ENCODE measurements at regions not wholly inside any gene's neighbourhood (a gene's known extent, or its start where the extent isn't known, plus 50 kb on each side); places are given as distances from the start of the nearest gene placed in this dataset.

DNA sequence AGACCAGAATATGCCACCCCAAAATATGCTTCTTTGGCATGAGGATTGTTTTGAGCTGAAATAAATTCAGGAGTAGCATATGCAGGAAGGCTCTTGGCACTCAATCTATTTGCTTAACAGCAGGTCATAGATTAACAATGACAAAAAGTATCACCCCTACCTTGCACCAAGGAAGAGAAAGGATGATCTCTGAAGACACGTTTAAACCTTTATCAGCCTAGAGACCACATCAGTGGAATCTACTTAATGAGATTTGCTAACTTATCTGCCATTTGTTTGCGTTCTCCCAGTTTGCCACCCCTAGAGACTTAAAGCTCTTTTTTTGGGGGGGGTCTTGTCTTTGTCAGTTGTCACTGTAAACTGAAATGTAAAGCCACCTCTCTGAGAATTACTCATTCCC lies 1278.7 kb upstream of the USP15 start:
- H3K27me3 ChIP-seq (ENCODE audit: insufficient read depth, low read depth): no peaks in the 10 kb centered on the region
- no peak overlapping the region for H3K27ac ChIP-seq
- H3K4me1 ChIP-seq (replicated peaks; ENCODE audit: insufficient read depth): no peaks in the 10 kb centered on the region
- TF ChIP-seq, protein P1, sequence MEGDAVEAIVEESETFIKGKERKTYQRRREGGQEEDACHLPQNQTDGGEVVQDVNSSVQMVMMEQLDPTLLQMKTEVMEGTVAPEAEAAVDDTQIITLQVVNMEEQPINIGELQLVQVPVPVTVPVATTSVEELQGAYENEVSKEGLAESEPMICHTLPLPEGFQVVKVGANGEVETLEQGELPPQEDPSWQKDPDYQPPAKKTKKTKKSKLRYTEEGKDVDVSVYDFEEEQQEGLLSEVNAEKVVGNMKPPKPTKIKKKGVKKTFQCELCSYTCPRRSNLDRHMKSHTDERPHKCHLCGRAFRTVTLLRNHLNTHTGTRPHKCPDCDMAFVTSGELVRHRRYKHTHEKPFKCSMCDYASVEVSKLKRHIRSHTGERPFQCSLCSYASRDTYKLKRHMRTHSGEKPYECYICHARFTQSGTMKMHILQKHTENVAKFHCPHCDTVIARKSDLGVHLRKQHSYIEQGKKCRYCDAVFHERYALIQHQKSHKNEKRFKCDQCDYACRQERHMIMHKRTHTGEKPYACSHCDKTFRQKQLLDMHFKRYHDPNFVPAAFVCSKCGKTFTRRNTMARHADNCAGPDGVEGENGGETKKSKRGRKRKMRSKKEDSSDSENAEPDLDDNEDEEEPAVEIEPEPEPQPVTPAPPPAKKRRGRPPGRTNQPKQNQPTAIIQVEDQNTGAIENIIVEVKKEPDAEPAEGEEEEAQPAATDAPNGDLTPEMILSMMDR (conservative IDR thresholded peaks at IDR 0.05): no peak
- TF ChIP-seq EZH2 (IDR thresholded peaks at IDR 0.05; ENCODE audit: low read depth): no peak
- POLR2A ChIA-PET (ENCODE audit: unreplicated experiment): no interaction called here
- DNase-seq: no peak
- H4K20me1 ChIP-seq (ENCODE audit: insufficient read depth): no peaks in the 10 kb centered on the region
- H3K4me2 ChIP-seq: no peak overlapping the region
- CTCF ChIA-PET: no interaction called here
- no peaks in the 10 kb centered on the region for H3K9me3 ChIP-seq (ENCODE audit: insufficient read depth, low read depth)
- no peaks in the 10 kb centered on the region for H3K9me2 ChIP-seq (ENCODE audit: insufficient read depth)
- no peak overlapping the region for H2AFZ ChIP-seq
- no peaks in the 10 kb centered on the region for H3F3A ChIP-seq (ENCODE audit: insufficient read depth, low read depth)
- no peaks in the 10 kb centered on the region for H3K36me3 ChIP-seq (ENCODE audit: low read depth)
- H3K4me3 ChIP-seq: no peak overlapping the region
- BruUV-seq (replicated peaks): no TSS peak
- no peaks in the 10 kb centered on the region for H3K79me2 ChIP-seq (ENCODE audit: low read depth)
- intact Hi-C loops (cut with micrococcal nuclease; ENCODE audit: unreplicated experiment): no loop called here

GRCh38 chr12:60992087-60992486 lies 1268.1 kb upstream of the USP15 start:
- no peaks in the 10 kb centered on the region for H3K4me1 ChIP-seq (replicated peaks; ENCODE audit: insufficient read depth)
- H3K4me3 ChIP-seq: no peak overlapping the region
- no TSS peak for BruUV-seq (replicated peaks)
- no peak overlapping the region for H2AFZ ChIP-seq
- H3K27me3 ChIP-seq (ENCODE audit: insufficient read depth, low read depth): no peaks in the 10 kb centered on the region
- CTCF ChIA-PET: no interaction called here
- H4K20me1 ChIP-seq (ENCODE audit: insufficient read depth): no peaks in the 10 kb centered on the region
- H3F3A ChIP-seq (ENCODE audit: insufficient read depth, low read depth): no peaks in the 10 kb centered on the region
- POLR2A ChIA-PET (ENCODE audit: unreplicated experiment): no interaction called here
- DNase-seq: no peak
- no peak overlapping the region for H3K4me2 ChIP-seq
- H3K9me3 ChIP-seq (ENCODE audit: insufficient read depth, low read depth): no peaks in the 10 kb centered on the region
- intact Hi-C loops (cut with micrococcal nuclease; ENCODE audit: unreplicated experiment): no loop called here
- H3K27ac ChIP-seq: no peak overlapping the region
- TF ChIP-seq, protein P1 (conservative IDR thresholded peaks at IDR 0.05): no peak
- TF ChIP-seq EZH2 (IDR thresholded peaks at IDR 0.05; ENCODE audit: low read depth): no peak
- no peaks in the 10 kb centered on the region for H3K9me2 ChIP-seq (ENCODE audit: insufficient read depth)
- no peaks in the 10 kb centered on the region for H3K36me3 ChIP-seq (ENCODE audit: low read depth)
- H3K79me2 ChIP-seq (ENCODE audit: low read depth): no peaks in the 10 kb centered on the region

- Histone ChIP-seq H3K36me3 (ENCODE audit: low read depth) (no peaks in the 10 kb centered on the region), H3K27ac (no peak overlapping the region), H3K4me1 (replicated peaks; ENCODE audit: insufficient read depth) (no peaks in the 10 kb centered on the region), H3K79me2 (ENCODE audit: low read depth) (no peaks in the 10 kb centered on the region), H3K4me3 (no peak overlapping the region), H3F3A (ENCODE audit: insufficient read depth, low read depth) (no peaks in the 10 kb centered on the region), H3K9me3 (ENCODE audit: insufficient read depth, low read depth) (no peaks in the 10 kb centered on the region), H3K4me2 (no peak overlapping the region), H3K9me2 (ENCODE audit: insufficient read depth) (no peaks in the 10 kb centered on the region), H2AFZ (no peak overlapping the region), H3K27me3 (ENCODE audit: insufficient read depth, low read depth) (no peaks in the 10 kb centered on the region), H4K20me1 (ENCODE audit: insufficient read depth) (no peaks in the 10 kb centered on the region)
- intact Hi-C loops (cut with micrococcal nuclease; ENCODE audit: unreplicated experiment): no loop called here
- no peak for TF ChIP-seq EZH2 (IDR thresholded peaks at IDR 0.05; ENCODE audit: low read depth)
- TF ChIP-seq, protein P1 (conservative IDR thresholded peaks at IDR 0.05): no peak
- BruUV-seq (replicated peaks): no TSS peak
- CTCF ChIA-PET: no interaction called here
- POLR2A ChIA-PET (ENCODE audit: unreplicated experiment): no interaction called here
- no peak for DNase-seq
Observed at GRCh38 chr12:60995256-60995825, 1264.9 kb upstream of the USP15 start.
